NCI-H2081 (cell line): ENCODE measurements at regions not wholly inside any gene's neighbourhood (a gene's known extent, or its start where the extent isn't known, plus 50 kb on each side); places are given as distances from the start of the nearest gene placed in this dataset.

Experiments used
- DNase-seq, 2 experiments: peaks; one replicate each; lab custom pipeline; 2025; lab: John Stamatoyannopoulos, UW

DNA sequence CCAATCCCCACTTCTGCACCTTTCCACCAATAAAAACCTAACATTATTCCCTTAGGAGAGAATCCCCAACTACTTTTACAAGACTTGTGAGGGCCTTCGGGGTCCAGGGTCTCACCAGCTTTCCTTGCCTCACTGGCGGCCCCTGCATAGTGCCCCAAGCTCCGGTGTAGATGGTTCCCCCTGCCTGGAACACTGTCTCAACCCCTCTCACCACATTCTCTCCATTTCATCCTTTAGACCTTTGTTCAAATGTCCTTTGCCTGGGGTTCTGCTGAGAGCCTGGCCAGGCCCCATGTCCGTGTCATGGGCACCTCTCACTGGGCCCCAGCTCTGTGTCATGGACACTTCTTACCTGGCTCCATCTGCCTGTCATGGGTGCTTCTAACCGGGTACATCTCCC, 64.5 kb upstream of the SORCS3 start:
- DNase-seq = no peak

DNA sequence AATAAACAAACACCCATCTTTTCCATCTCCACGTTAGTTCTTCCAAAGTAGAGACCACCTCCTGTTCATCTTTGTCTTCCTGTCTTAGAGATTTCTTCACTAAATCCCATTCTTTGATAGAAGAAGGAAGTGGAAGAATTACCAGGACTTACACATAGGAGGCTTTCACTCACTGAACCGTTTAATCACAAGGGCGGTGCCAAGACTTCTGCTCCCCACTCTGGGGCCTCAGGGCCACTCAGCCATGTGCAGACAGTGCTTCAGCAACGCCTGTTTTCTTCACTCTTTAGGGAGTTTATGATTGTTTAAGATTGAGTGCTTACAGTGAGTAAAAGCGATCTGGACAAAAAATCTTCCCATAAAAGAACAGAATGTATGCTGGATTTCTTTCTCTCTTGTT, 63.9 kb upstream of the SORCS3 start:
- no peak for DNase-seq

DNA sequence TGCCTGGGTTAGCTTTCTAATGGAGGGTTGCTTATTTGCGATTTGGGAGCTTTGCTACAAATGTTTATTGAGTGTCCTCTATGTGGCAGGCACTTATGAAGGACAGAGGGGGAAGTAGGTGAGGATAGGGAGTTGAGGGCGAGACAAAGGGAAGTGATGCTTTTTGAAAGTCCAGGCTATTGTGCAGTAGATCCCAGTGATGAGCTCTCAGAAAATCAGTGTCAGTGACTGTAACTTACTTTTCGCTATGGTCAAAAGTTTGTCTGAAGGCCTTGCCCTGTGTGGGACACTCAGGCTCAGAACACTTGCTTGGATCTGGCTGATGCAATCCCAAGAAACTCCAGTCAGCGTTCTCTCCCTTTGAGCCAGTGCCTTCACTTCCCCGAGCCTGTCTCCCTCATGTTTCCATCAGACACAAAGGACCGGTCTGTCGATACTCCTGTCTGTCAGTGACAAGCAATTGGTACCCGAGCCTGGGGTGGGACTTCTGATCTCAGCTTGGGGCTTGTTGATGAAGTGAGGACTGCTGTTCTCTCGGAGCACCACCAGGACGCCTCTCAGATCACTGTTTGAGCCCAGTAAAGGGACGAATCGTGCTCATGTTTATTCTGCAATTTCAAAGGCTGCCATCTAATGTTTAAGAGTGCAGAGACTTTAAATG, 63.1 kb upstream of the SORCS3 start:
- no peak for DNase-seq

DNA sequence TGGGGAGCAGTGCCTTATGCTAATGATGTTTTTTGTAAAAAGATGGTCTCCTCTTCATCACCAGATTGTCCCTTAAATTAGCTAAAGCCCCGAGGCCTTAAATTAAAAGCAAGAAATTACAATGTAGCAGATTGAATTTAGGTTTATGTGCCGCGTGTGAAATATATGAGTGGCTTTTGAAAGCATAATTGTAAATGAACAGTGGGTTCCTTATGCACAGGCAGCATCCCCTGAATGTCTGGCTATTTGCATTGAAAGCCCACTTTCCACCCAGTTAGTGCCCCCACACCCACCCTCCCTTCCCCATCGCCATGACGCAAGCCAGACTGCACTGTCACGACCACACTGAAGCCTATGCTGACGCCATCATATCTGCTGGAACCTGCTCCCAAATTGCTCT, 62.4 kb upstream of the SORCS3 start:
- DNase-seq = no peak

DNA sequence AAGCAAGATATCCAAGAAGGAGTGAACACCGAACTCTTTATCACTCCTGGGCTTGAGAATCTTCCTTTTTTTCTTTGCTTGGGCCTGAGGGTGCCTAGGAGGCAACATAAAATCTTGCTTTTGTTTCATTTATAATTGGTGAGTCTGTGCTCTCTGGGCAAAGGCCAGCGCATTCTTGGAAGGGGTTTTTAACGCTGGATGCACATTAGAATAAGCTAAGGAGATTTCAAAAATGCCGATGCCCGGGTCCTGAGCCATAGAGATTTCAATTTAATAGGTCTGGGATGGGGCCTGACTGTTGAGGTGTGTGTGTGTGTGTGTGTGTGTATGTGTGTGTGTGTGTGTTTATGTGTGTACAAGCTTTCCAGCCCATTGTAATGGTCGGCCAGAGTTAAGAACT, 62.0 kb upstream of the SORCS3 start:
- DNase-seq = no peak

DNA sequence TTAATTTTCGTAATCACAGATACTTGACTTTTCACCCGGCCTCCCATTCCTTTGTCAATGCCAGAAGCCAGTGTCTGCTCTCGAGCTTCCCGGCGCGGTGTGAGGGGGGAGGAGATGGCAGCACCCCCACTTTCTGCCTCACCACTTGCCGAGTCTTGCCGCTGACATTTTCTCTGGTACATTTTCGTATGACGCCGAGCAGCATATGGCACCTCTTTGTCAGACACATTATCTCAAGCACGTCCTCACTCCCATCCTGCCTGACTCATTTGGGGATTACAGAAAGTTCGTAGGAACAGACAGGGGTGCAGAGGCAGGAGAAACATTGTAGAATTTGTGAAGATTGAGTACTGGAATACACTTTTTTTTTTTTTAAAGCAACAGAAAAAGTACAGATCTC, 60.8 kb upstream of the SORCS3 start:
- DNase-seq = no peak

DNA sequence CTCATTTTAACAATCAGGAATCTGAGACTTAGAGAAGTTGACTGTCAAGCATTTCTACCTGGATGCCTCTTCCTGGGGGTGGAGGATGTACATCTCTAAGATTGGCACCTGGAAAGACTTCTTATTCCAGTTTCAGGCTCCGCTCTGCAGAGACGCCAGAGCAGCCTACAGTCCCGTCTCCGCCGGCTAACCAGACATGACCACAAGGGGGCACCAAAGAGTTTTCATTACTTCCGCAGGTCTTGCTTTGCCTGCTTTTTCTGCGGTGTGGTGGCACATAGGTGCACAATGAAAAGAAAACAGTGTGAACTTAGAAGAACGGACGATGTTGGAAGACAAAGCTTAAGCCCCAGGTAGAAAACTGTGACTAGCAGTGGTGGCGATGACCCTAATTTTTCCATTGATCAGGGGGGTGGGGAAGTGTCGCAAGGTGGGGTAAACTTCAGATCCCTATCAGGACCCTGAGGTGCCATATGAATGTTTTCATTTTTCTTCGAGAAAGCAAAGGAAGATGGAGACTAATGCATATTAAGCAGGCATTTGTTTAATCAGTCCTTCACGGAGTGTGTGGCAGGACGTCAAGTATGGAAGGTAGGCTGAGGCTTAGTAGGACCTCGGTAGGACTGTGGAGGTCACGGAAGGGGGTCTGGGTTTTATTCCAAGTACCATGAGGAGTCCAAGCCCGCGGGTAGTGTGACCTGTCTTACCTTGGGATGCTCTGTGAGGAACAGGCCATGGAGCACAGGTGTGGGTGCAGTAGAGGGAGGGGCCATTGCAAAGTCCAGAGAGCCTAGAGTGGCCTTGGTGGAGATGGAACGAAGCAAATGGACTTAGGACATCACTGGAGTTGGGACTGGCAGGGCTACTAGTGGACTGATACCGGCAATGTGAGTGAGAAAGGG, 60.1 kb upstream of the SORCS3 start:
- DNase-seq = peak; percentile 33 to 46

DNA sequence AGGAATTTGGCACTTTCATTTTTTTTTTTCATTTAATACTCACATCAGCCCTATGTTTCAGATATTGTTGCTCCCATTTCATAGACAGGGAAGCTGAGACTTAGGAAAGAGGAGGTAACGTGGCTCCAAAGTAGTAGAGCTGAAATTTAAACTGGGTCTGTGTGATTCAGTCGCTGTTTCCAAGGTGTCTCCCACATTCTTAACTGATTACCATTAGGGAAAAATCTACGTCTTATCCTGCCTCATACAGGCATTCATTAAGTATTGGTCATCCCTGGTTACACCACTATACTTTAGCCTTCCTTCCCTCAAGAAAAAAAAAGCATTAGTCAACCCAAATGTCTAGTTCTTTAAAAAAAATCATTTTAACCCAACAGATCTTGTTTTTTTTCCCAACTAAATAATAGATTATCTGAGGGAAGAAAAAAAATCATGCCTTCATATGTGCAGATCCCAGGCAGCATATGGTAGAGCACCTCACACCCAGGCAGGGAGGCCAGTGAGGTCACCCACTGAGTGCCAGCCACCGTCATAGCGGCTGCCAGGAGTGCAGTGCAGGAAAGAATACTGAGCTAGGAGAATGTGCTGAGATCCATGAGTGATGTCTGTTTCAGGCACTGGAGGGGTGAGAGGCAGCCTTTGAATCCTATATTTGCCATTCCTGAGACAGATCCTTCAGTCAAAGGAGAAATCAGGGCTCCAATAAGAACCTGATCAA, 59.0 kb upstream of the SORCS3 start:
- no peak for DNase-seq

DNA sequence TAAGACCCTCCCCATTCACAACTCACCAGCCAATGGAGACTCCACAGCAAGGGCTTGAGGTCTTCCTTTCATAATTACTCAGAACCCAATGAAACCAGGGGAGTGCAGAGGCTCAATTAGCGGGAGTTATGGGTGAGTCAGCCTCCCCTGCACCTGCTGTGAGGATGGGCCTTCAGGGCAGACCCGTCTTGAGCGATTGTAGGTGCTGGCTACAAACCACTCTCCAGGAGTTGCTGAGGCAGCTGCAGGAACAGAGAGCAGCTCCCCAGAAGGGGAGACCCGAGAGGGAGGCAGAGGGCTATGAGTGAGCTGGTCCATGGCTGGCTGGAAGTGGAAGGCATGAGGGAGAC, 58.5 kb upstream of the SORCS3 start:
- DNase-seq = no peak

DNA sequence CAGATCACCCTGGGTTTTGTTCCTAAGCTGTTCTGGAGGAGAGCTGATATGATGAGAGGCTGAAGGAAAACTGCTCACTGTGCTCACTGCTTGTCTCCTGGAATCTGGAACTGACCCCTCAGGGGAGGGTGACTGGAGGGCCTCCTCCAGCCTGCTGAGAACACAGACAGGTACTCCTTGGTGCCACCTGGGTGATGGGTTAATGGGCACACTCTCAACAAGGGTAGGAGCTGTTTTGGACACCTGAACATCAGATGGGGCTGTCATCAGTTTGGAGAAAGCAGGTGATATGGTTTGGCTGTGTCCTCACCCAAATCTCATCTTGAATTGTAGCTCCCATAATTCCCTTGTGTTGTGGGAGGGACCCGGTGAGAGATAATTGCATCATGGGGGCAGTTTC, 58.1 kb upstream of the SORCS3 start:
- DNase-seq = no peak

DNA sequence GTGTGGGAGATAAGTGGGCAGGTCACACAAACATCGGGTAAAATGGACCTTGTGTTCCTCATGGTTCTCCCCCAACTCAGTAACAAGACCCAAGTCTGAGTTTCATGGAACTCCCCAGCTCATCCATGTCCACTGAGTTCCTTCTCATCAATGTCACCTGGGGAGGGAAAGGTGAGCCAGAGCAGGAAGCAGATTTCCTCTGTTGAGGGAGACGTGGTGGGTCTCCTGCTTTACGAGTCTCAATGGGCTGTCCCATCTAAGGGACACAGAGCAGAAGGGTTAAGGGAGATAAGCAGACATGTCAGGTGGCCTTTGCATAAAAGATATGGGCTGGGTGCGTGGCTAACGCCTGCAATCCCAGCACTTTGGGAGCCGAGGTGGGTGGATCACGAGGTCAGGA, 56.5 kb upstream of the SORCS3 start:
- DNase-seq = no peak

DNA sequence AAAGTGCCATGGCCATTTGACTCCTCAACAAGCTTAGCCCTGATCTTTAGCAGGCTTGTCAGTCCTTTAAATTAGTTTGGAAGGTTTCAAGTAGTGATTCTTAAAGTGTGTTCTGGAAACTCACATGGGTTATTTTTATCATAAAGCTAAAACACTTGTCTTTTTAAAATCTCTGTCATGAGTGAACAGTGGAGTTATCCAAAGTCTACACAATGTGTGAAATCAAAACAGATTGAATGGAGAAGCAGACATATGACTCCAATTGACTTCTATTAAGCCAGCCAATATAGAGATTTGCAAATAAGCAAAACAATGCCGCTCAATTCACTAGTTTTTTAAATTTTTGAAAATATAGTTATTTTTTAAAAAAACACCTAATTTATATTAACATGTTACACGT, 53.3 kb upstream of the SORCS3 start:
- no peak for DNase-seq

DNA sequence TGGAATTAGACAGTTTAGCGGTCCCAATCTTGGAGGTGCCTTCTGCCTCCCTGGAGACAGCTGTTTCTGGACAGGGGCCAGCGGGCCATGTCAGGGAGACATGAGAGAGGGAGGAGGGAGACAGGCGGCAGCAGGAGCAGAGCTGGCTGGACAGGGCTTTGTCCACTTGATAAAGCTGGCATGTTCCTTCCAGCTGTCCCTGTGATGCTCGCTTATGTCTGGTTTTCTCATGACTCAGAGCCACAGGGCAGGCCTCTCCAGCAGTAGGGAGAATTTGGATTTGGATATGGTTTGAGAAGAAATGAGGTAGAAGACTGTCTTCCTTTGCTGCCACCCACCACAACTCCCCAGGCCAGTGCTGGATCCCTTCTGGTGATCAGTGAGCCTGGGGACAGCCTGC, 51.7 kb upstream of the SORCS3 start:
- no peak for DNase-seq

DNA sequence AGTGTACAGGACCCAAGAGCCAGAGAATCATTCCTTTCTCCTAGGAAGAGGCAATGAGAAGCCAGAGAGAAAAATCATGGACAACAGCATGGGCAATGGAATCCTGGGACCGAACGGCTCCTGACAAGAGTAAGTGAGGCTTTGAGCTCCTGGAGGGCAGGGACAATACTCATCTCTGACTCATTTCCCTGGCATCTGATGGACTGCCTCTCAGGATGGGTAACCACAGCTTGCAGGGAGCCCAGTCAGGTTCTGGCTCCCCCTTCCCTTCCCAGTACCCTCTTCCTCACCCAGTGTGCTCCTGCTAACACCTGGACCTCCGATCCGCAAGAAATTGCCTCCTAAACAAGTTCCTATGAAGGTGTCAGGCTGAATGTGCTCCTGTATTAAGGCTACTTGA, 51.2 kb upstream of the SORCS3 start:
- no peak for DNase-seq
